ENCODE measurements at regions not wholly inside any gene's neighbourhood (a gene's known extent, or its start where the extent isn't known, plus 50 kb on each side); places are given as distances from the start of the nearest gene placed in this dataset.

DNA sequence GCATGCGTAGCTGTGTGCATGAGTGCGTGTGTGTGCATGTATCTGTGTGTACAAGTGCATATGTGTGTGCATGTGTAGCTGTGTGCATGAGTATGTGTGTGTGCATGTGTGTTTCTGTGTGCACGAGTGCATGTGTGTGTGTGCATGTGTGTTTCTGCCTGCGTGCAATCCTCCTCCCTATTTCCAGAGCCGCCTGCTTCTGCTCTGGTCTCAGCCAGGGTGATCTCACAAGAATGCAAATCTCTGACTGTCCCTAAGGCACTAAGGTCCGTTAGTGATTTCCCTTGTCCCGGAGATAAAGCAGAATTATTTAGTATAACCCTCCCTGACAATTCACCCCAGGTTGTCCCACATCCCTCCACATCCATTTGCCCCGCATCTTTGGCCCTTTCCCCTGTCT, 530.3 kb downstream of the TCERG1L start:
- intact Hi-C loops (cut with micrococcal nuclease; ENCODE audit: unreplicated experiment), result no loop called here
- H3K4me1 ChIP-seq (ENCODE audit: insufficient read depth, low read length, poor library complexity, severe bottlenecking), result no peaks in the 10 kb centered on the region
- H3K9me3 ChIP-seq (ENCODE audit: low read depth, low read length, poor library complexity, severe bottlenecking), result no peaks in the 10 kb centered on the region
- H3K27ac ChIP-seq (ENCODE audit: low read depth, low read length, poor library complexity, severe bottlenecking), result no peak overlapping the region
- ChIA-PET CTCF (no interaction called here), POLR2A (ENCODE audit: low non-redundant PET) (no interaction called here)
- no TSS peak for BruUV-seq (replicated peaks)
- no peak overlapping the region for H3K4me3 ChIP-seq (ENCODE audit: low read depth, low read length, poor library complexity, severe bottlenecking)
- no peaks in the 10 kb centered on the region for H3K27me3 ChIP-seq (replicated peaks; ENCODE audit: insufficient read depth, low read depth, low read length, poor library complexity)
- no peak for TF ChIP-seq EZH2 (IDR thresholded peaks at IDR 0.05; ENCODE audit: borderline replicate concordance, low read depth, low read length, poor library complexity, severe bottlenecking)
- TF ChIP-seq, protein P1, sequence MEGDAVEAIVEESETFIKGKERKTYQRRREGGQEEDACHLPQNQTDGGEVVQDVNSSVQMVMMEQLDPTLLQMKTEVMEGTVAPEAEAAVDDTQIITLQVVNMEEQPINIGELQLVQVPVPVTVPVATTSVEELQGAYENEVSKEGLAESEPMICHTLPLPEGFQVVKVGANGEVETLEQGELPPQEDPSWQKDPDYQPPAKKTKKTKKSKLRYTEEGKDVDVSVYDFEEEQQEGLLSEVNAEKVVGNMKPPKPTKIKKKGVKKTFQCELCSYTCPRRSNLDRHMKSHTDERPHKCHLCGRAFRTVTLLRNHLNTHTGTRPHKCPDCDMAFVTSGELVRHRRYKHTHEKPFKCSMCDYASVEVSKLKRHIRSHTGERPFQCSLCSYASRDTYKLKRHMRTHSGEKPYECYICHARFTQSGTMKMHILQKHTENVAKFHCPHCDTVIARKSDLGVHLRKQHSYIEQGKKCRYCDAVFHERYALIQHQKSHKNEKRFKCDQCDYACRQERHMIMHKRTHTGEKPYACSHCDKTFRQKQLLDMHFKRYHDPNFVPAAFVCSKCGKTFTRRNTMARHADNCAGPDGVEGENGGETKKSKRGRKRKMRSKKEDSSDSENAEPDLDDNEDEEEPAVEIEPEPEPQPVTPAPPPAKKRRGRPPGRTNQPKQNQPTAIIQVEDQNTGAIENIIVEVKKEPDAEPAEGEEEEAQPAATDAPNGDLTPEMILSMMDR (conservative IDR thresholded peaks at IDR 0.05; ENCODE audit: low read depth, low read length), result no peak
- no peak for DNase-seq (ENCODE audit: low spot score)
- H3K36me3 ChIP-seq (ENCODE audit: insufficient read depth, low read length, poor library complexity, severe bottlenecking), result no peaks in the 10 kb centered on the region

DNA sequence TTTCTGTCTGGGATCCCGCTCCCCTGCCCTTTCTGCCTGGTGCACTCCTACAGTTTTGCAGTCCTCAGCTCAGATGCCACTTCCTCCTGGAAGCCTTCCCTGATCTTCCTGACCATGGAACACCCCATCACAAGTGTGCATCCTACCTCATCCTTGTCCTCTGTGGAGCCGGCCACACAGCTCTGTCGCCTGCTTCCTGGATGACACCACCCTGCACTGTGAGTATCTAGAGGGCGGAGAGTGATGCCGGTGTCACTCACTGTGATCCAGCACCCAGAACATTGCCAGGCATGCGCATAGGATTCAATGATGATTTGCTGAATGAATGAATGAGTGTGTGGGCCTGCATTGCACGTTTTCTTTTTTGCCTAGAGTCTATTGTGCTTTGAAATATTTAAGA, 529.9 kb downstream of the TCERG1L start:
- Histone ChIP-seq H3K27ac (ENCODE audit: low read depth, low read length, poor library complexity, severe bottlenecking) (no peak overlapping the region), H3K4me1 (ENCODE audit: insufficient read depth, low read length, poor library complexity, severe bottlenecking) (no peaks in the 10 kb centered on the region), H3K4me3 (ENCODE audit: low read depth, low read length, poor library complexity, severe bottlenecking) (no peak overlapping the region), H3K36me3 (ENCODE audit: insufficient read depth, low read length, poor library complexity, severe bottlenecking) (no peaks in the 10 kb centered on the region), H3K9me3 (ENCODE audit: low read depth, low read length, poor library complexity, severe bottlenecking) (no peaks in the 10 kb centered on the region), H3K27me3 (replicated peaks; ENCODE audit: insufficient read depth, low read depth, low read length, poor library complexity) (no peaks in the 10 kb centered on the region)
- no TSS peak for BruUV-seq (replicated peaks)
- ChIA-PET POLR2A (ENCODE audit: low non-redundant PET) (no interaction called here), CTCF (no interaction called here)
- TF ChIP-seq EZH2 (IDR thresholded peaks at IDR 0.05; ENCODE audit: borderline replicate concordance, low read depth, low read length, poor library complexity, severe bottlenecking), result no peak
- TF ChIP-seq, protein P1 (conservative IDR thresholded peaks at IDR 0.05; ENCODE audit: low read depth, low read length), result no peak
- intact Hi-C loops (cut with micrococcal nuclease; ENCODE audit: unreplicated experiment), result no loop called here
- no peak for DNase-seq (ENCODE audit: low spot score)

GRCh38 chr10:130782467-130782866, 529.1 kb downstream of the TCERG1L start:
- Histone ChIP-seq H3K9me3 (ENCODE audit: low read depth, low read length, poor library complexity, severe bottlenecking) (no peaks in the 10 kb centered on the region), H3K36me3 (ENCODE audit: insufficient read depth, low read length, poor library complexity, severe bottlenecking) (no peaks in the 10 kb centered on the region), H3K4me3 (ENCODE audit: low read depth, low read length, poor library complexity, severe bottlenecking) (no peak overlapping the region), H3K27ac (ENCODE audit: low read depth, low read length, poor library complexity, severe bottlenecking) (no peak overlapping the region), H3K4me1 (ENCODE audit: insufficient read depth, low read length, poor library complexity, severe bottlenecking) (no peaks in the 10 kb centered on the region), H3K27me3 (replicated peaks; ENCODE audit: insufficient read depth, low read depth, low read length, poor library complexity) (no peaks in the 10 kb centered on the region)
- no TSS peak for BruUV-seq (replicated peaks)
- DNase-seq (ENCODE audit: low spot score), result no peak
- ChIA-PET POLR2A (ENCODE audit: low non-redundant PET) (no interaction called here), CTCF (no interaction called here)
- intact Hi-C loops (cut with micrococcal nuclease; ENCODE audit: unreplicated experiment), result no loop called here
- no peak for TF ChIP-seq EZH2 (IDR thresholded peaks at IDR 0.05; ENCODE audit: borderline replicate concordance, low read depth, low read length, poor library complexity, severe bottlenecking)
- TF ChIP-seq, protein P1 (conservative IDR thresholded peaks at IDR 0.05; ENCODE audit: low read depth, low read length), result no peak

Data from A673 (cell line).